Sigmoid colon (tissue), 6 donors: ENCODE measurements at regions not wholly inside any gene's neighbourhood (a gene's known extent, or its start where the extent isn't known, plus 50 kb on each side); places are given as distances from the start of the nearest gene placed in this dataset.

Experiments used
- DNase-seq: peaks from one replicate; pipeline ENCODE4 v3.0.0-alpha.2; 2019
- H3K27ac ChIP-seq, 4 donors: fragments of 200-600 bp; sonication (generic); one replicate each; pipeline ENCODE4 v1.5.1; 2016 to 2019; ENCODE audit warnings: mild to moderate bottlenecking in 1 of 4
- H3K27me3 ChIP-seq, 3 donors: fragments of 200-600 bp; sonication (generic); one replicate each; pipeline ENCODE4 v1.5.1; 2019; ENCODE audit warnings: mild to moderate bottlenecking in 1 of 3
- H3K36me3 ChIP-seq, 4 donors: fragments of 200-600 bp; sonication (generic); one replicate each; pipeline ENCODE4 v1.5.1; 2016 to 2019
- H3K4me1 ChIP-seq, 4 donors: fragments of 200-600 bp; sonication (generic); one replicate each; pipeline ENCODE4 v1.5.1; 2017 to 2019
- H3K4me3 ChIP-seq, 4 donors: fragments of 200-600 bp; sonication (generic); one replicate each; pipeline ENCODE4 v1.5.1; 2017 to 2019; ENCODE audit warnings: mild to moderate bottlenecking in 2 of 4, moderate library complexity in 1 of 4
- H3K9me3 ChIP-seq, 4 donors: fragments of 200-600 bp in 3 of 4; sonication (generic) in 3 of 4; one replicate each; pipeline versions ENCODE4 v1.5.1 to v1.6.1; 2013 to 2019
- CTCF ChIP-seq, 4 experiments: fragments of 450-650 bp in 3 of 4; fragments of 200-600 bp in 1 of 4; IDR thresholded peaks; one replicate each; pipeline ENCODE4 v1.5.1; 2016 to 2019; ENCODE audit warnings: antibody characterized with exemption in 4 of 4, mild to moderate bottlenecking in 3 of 4, moderate library complexity in 2 of 4
- EP300 ChIP-seq, 4 donors: sonication (generic); formaldehyde crosslinking; IDR thresholded peaks; one replicate each; pipeline ENCODE4 v1.6.1; 2017; ENCODE audit warnings: antibody characterized with exemption in 4 of 4
- POLR2A ChIP-seq, 2 donors: fragments of 450-650 bp; IDR thresholded peaks; one replicate each; pipeline ENCODE4 v1.6.1; 2016; ENCODE audit warnings: antibody characterized with exemption in 2 of 2, mild to moderate bottlenecking in 2 of 2, moderate library complexity in 2 of 2
- POLR2AphosphoS5 ChIP-seq, 4 donors: sonication (generic); formaldehyde crosslinking; IDR thresholded peaks; one replicate each; pipeline ENCODE4 v1.6.1; 2017; ENCODE audit warnings: antibody characterized with exemption in 4 of 4
- WGBS, 2 donors: extraction: QIAGEN DNeasy Blood & Tissue Kit; methylation state at CpG; one replicate each; pipeline ENCODE4 v1.1.7; 2013; 5-methylcytosine and 5-hydroxymethylcytosine counted together
- intact Hi-C: fragments of 100-400 bp; cut with DNase I; formaldehyde crosslinking; loops from one replicate; pipeline ENCODE4 v1.15.1; 2023
- donor health status: healthy with polysubstance abuse.
- donor health status: healthy.

GRCh38 chr13:29939158-29939557 lies 88.7 kb upstream of the UBL3 start:
- DNase-seq = no peak
- 83 to 92% methylated on average over 5 of the region's 5 CpGs for WGBS, 2 donors

GRCh38 chr13:29937841-29938240 lies 87.4 kb upstream of the UBL3 start:
- no peak for TF ChIP-seq EP300 (IDR thresholded peaks at IDR 0.05)
- TF ChIP-seq POLR2AphosphoS5 (IDR thresholded peaks at IDR 0.05) = no peak
- TF ChIP-seq CTCF (IDR thresholded peaks at IDR 0.05) = no peak
- no peak for TF ChIP-seq POLR2A (IDR thresholded peaks at IDR 0.05)
- H3K27me3 ChIP-seq = no peaks in the 10 kb centered on the region

More at GRCh38 chr13:29939158-29939557, 88.7 kb upstream of the UBL3 start:
- no peak for TF ChIP-seq CTCF (IDR thresholded peaks at IDR 0.05)
- TF ChIP-seq EP300 (IDR thresholded peaks at IDR 0.05) = no peak
- no peak for TF ChIP-seq POLR2AphosphoS5 (IDR thresholded peaks at IDR 0.05)
- TF ChIP-seq POLR2A (IDR thresholded peaks at IDR 0.05) = no peak
- intact Hi-C loops = loop anchor here (5.0 kb wide), 1 partner anchor 173 kb away; no protein-coding TSS in a partner anchor
- no peaks in the 10 kb centered on the region for H3K36me3 ChIP-seq
- H3K27ac ChIP-seq = no peak overlapping the region
- H3K27me3 ChIP-seq = no peaks in the 10 kb centered on the region
- no peak overlapping the region for H3K4me3 ChIP-seq
- H3K9me3 ChIP-seq = no peaks in the 10 kb centered on the region
- no peaks in the 10 kb centered on the region for H3K4me1 ChIP-seq

GRCh38 chr13:29937379-29937778 lies 87.0 kb upstream of the UBL3 start:
- H3K4me3 ChIP-seq = no peak overlapping the region
- H3K4me1 ChIP-seq = no peaks in the 10 kb centered on the region
- intact Hi-C loops = loop anchor here (5.0 kb wide), 1 partner anchor 175 kb away; no protein-coding TSS in a partner anchor

More at GRCh38 chr13:29937841-29938240, 87.4 kb upstream of the UBL3 start:
- Histone ChIP-seq H3K27ac (no peak overlapping the region), H3K4me3 (no peak overlapping the region), H3K4me1 (no peaks in the 10 kb centered on the region), H3K36me3 (no peaks in the 10 kb centered on the region), H3K9me3 (no peaks in the 10 kb centered on the region)
- DNase-seq = no peak
- intact Hi-C loops = loop anchor here (5.0 kb wide), 1 partner anchor 174 kb away; no protein-coding TSS in a partner anchor
- 81 to 84% methylated on average over 4 of the region's 4 CpGs for WGBS, 2 donors

GRCh38 chr13:29936956-29937355 lies 86.5 kb upstream of the UBL3 start:
- TF ChIP-seq EP300 (IDR thresholded peaks at IDR 0.05) (no peak), POLR2A (IDR thresholded peaks at IDR 0.05) (no peak), CTCF (IDR thresholded peaks at IDR 0.05) (no peak), POLR2AphosphoS5 (IDR thresholded peaks at IDR 0.05) (no peak)
- Histone ChIP-seq H3K4me3 (no peak overlapping the region), H3K36me3 (no peaks in the 10 kb centered on the region), H3K27me3 (no peaks in the 10 kb centered on the region), H3K4me1 (no peaks in the 10 kb centered on the region), H3K9me3 (no peaks in the 10 kb centered on the region), H3K27ac (no peak overlapping the region)
- no peak for DNase-seq
- intact Hi-C loops = loop anchor here (5.0 kb wide), 1 partner anchor 175 kb away; no protein-coding TSS in a partner anchor
- 64 to 78% methylated on average over 1 of the region's 1 CpG for WGBS, 2 donors

More at GRCh38 chr13:29937379-29937778, 87.0 kb upstream of the UBL3 start:
- no peak for TF ChIP-seq CTCF (IDR thresholded peaks at IDR 0.05)
- no peak for TF ChIP-seq POLR2A (IDR thresholded peaks at IDR 0.05)
- no peak for TF ChIP-seq EP300 (IDR thresholded peaks at IDR 0.05)
- no peak for TF ChIP-seq POLR2AphosphoS5 (IDR thresholded peaks at IDR 0.05)
- WGBS, 2 donors = 93 to 95% methylated on average over 12 of the region's 12 CpGs
- Histone ChIP-seq H3K9me3 (no peaks in the 10 kb centered on the region), H3K27me3 (no peaks in the 10 kb centered on the region), H3K27ac (no peak overlapping the region), H3K36me3 (no peaks in the 10 kb centered on the region)
- DNase-seq = no peak
